ENCODE measurements at regions not wholly inside any gene's neighbourhood (a gene's known extent, or its start where the extent isn't known, plus 50 kb on each side); places are given as distances from the start of the nearest gene placed in this dataset.

DNA sequence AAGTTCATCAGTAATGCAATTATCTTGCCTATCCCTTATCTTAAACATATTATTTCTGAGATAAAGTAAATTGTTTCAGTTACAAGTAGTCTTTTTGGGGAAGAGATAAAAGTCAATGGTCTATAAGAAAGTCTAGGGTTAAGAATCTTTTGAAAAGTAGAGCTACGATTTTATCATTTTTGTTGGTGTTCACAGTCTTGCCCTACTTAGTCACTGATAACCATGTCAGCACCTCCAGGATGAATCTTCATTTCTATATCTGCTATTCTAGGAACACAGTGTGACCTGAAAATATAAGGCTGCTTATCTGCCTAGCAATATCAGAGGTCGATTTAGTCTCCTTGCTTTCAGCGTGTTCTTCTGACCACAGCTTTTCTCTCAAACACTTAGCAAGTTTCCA lies 1676.5 kb upstream of the PRR20A start:
- no peak overlapping the region for H3K4me3 ChIP-seq (ENCODE audit: low read depth, low read length)
- DNase-seq (ENCODE audit: low read depth) = no peak
- in situ Hi-C loops (cut with HindIII; ENCODE audit: low sequenced_read_pairs) = no loop called here
- TF ChIP-seq CTCF (IDR thresholded peaks at IDR 0.05; ENCODE audit: low read depth, low read length, missing control alignments) = no peak

DNA sequence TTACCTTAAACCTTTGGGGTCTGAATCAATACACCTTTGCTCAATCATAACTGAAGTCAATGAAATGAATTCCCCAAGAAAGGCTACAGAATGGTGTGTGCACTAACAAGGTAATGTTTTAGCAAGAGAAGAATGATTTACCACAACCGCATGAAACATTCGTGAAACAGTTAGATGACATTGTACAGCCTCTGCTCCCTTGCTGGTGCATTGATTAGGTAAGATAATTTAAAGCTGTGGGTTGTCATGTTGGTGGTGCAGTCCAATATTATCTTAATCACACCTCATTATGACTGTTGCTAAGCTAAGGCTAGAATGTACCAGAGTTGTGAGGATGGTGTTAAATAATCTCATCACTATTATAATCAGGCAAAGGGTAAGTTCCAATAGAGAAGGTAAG lies 1673.2 kb upstream of the PRR20A start:
- no peak for TF ChIP-seq CTCF (IDR thresholded peaks at IDR 0.05; ENCODE audit: low read depth, low read length, missing control alignments)
- in situ Hi-C loops (cut with HindIII; ENCODE audit: low sequenced_read_pairs) = no loop called here
- no peak for DNase-seq (ENCODE audit: low read depth)
- no peak overlapping the region for H3K4me3 ChIP-seq (ENCODE audit: low read depth, low read length)

GRCh38 chr13:55483626-55484158 lies 1657.0 kb upstream of the PRR20A start:
- DNase-seq (ENCODE audit: low read depth) = no peak
- TF ChIP-seq CTCF (IDR thresholded peaks at IDR 0.05; ENCODE audit: low read depth, low read length, missing control alignments) = no peak
- H3K4me3 ChIP-seq (ENCODE audit: low read depth, low read length) = no peak overlapping the region
- in situ Hi-C loops (cut with HindIII; ENCODE audit: low sequenced_read_pairs) = no loop called here

DNA sequence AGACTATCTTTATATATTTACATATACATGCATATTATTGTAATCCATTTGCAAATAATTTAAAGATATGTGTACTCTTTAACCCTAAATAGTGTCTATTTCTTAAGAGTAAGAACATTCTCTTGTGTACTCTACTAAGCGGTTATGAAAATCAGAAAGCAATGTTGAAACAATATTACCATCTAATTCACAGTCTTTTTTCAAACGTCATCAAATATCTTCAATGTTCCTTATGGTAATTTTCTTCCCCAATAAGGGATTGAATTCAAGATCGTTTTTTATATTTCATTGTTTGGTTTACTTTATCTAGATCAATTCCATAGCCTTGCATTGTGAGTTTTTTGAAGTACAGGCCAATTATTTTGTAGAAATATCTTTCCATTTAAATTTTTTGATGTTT lies 1647.4 kb upstream of the PRR20A start:
- DNase-seq (ENCODE audit: low read depth) = no peak
- in situ Hi-C loops (cut with HindIII; ENCODE audit: low sequenced_read_pairs) = no loop called here
- TF ChIP-seq CTCF (IDR thresholded peaks at IDR 0.05; ENCODE audit: low read depth, low read length, missing control alignments) = no peak
- no peak overlapping the region for H3K4me3 ChIP-seq (ENCODE audit: low read depth, low read length)

DNA sequence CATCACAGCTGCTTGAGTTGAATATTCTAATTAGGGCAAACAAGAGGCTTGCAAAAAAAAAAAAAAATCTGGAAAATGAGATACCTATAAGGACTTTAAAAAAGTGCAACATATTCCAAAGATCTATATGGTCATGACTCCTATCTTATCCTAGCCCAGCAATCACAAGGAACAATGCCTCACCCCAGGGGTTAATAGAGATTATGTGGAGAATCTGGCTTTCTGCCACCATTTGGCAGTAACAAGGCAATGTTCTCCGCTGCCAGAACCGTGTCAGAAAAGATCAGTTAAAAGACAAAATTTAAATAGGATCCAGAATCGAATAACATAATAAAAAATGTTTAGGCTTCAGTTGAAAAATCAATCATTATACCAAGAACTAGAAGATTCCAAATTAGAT lies 1643.2 kb upstream of the PRR20A start:
- in situ Hi-C loops (cut with HindIII; ENCODE audit: low sequenced_read_pairs) = no loop called here

GRCh38 chr13:55500694-55501093 lies 1640.0 kb upstream of the PRR20A start:
- no peak for DNase-seq (ENCODE audit: low read depth)
- no peak overlapping the region for H3K4me3 ChIP-seq (ENCODE audit: low read depth, low read length)
- TF ChIP-seq CTCF (IDR thresholded peaks at IDR 0.05; ENCODE audit: low read depth, low read length, missing control alignments) = no peak
- in situ Hi-C loops (cut with HindIII; ENCODE audit: low sequenced_read_pairs) = no loop called here

More for the DNA sequence above, 1643.2 kb upstream of the PRR20A start:
- H3K4me3 ChIP-seq (ENCODE audit: low read depth, low read length) = no peak overlapping the region
- no peak for TF ChIP-seq CTCF (IDR thresholded peaks at IDR 0.05; ENCODE audit: low read depth, low read length, missing control alignments)
- no peak for DNase-seq (ENCODE audit: low read depth)

- DNase-seq (ENCODE audit: low read depth) = no peak
- in situ Hi-C loops (cut with HindIII; ENCODE audit: low sequenced_read_pairs) = no loop called here
- no peak overlapping the region for H3K4me3 ChIP-seq (ENCODE audit: low read depth, low read length)
- no peak for TF ChIP-seq CTCF (IDR thresholded peaks at IDR 0.05; ENCODE audit: low read depth, low read length, missing control alignments)
Observed at GRCh38 chr13:55516610-55517009, 1624.1 kb upstream of the PRR20A start.
